ENCODE measurements at regions not wholly inside any gene's neighbourhood (a gene's known extent, or its start where the extent isn't known, plus 50 kb on each side); places are given as distances from the start of the nearest gene placed in this dataset.

- TF ChIP-seq CTCF (conservative IDR thresholded peaks at IDR 0.05; ENCODE audit: low read depth in 2 of 2) (no peak), REST (IDR thresholded peaks at IDR 0.05; ENCODE audit: unreplicated experiment) (no peak), POLR2AphosphoS5 (IDR thresholded peaks at IDR 0.05; ENCODE audit: low read depth) (no peak), JUNB (IDR thresholded peaks at IDR 0.05; ENCODE audit: unreplicated experiment) (no peak), EZH2 (IDR thresholded peaks at IDR 0.05; ENCODE audit: low read depth, unreplicated experiment) (no peak), ZNF462 (CRISPR knock-in tag; IDR thresholded peaks at IDR 0.05) (no peak), ZNF331 (CRISPR knock-in tag; IDR thresholded peaks at IDR 0.05; ENCODE audit: low read depth) (no peak), EZH2phosphoT487 (IDR thresholded peaks at IDR 0.05; ENCODE audit: unreplicated experiment) (no peak), CREB1 (CRISPR knock-in tag; IDR thresholded peaks at IDR 0.05; ENCODE audit: low read depth) (no peak), ZNF114 (CRISPR knock-in tag; IDR thresholded peaks at IDR 0.05) (no peak)
These were observed 885.3 kb upstream of the TMEM132C start for GRCh38 chr12:127381681-127382080.
